ENCODE measurements at regions not wholly inside any gene's neighbourhood (a gene's known extent, or its start where the extent isn't known, plus 50 kb on each side); places are given as distances from the start of the nearest gene placed in this dataset.

- Histone ChIP-seq H3K4me1 (no peaks in the 10 kb centered on the region), H3K36me3 (ENCODE audit: control insufficient read depth, insufficient read depth, low read length) (no peaks in the 10 kb centered on the region), H2AFZ (no peak overlapping the region), H3K9me3 (ENCODE audit: control insufficient read depth, low read length) (no peaks in the 10 kb centered on the region), H3K4me3 (ENCODE audit: low read depth, low read length) (no peak overlapping the region), H3K4me2 (ENCODE audit: low read length) (no peak overlapping the region), H3K27me3 (ENCODE audit: control insufficient read depth, insufficient read depth, low read length) (no peaks in the 10 kb centered on the region), H3K27ac (peak overlapping the region; percentile 57), H3K79me2 (no peaks in the 10 kb centered on the region), H3K9ac (no peak overlapping the region)
- TF ChIP-seq, protein P1, sequence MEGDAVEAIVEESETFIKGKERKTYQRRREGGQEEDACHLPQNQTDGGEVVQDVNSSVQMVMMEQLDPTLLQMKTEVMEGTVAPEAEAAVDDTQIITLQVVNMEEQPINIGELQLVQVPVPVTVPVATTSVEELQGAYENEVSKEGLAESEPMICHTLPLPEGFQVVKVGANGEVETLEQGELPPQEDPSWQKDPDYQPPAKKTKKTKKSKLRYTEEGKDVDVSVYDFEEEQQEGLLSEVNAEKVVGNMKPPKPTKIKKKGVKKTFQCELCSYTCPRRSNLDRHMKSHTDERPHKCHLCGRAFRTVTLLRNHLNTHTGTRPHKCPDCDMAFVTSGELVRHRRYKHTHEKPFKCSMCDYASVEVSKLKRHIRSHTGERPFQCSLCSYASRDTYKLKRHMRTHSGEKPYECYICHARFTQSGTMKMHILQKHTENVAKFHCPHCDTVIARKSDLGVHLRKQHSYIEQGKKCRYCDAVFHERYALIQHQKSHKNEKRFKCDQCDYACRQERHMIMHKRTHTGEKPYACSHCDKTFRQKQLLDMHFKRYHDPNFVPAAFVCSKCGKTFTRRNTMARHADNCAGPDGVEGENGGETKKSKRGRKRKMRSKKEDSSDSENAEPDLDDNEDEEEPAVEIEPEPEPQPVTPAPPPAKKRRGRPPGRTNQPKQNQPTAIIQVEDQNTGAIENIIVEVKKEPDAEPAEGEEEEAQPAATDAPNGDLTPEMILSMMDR (IDR thresholded peaks at IDR 0.05): no peak
Measured at GRCh38 chr1:244163861-244164510, 112.9 kb downstream of the ZBTB18 start.

DNA sequence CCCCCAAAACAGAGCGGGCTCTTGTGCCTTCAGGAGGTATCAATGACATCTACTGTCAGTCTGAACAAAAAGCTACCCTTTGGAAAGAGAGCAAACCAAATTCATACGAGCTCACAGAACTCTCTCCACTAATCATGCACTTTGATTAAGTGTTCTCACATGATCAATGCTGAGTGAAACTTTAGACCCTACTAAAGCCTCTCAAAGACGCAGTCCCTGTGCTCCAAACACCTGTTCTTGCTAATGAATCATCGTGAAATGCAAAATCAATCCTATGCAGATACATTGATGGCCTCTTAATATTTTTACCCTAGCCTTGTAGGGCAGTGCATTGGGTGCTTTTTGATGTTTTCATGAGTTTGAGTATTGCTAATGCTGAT lies 113.4 kb downstream of the ZBTB18 start:
- H3K4me3 ChIP-seq (ENCODE audit: low read depth, low read length): no peak overlapping the region
- peak overlapping the region; percentile 57 for H3K27ac ChIP-seq
- TF ChIP-seq, protein P1 (IDR thresholded peaks at IDR 0.05): no peak

GRCh38 chr1:244165021-244165420 lies 113.9 kb downstream of the ZBTB18 start:
- no peak overlapping the region for H2AFZ ChIP-seq
- no peaks in the 10 kb centered on the region for H3K9me3 ChIP-seq (ENCODE audit: control insufficient read depth, low read length)
- H3K9ac ChIP-seq: no peak overlapping the region
- no peak overlapping the region for H3K4me3 ChIP-seq (ENCODE audit: low read depth, low read length)
- no peaks in the 10 kb centered on the region for H3K4me1 ChIP-seq
- H3K27ac ChIP-seq: no peak overlapping the region
- TF ChIP-seq, protein P1 (IDR thresholded peaks at IDR 0.05): no peak
- H3K27me3 ChIP-seq (ENCODE audit: control insufficient read depth, insufficient read depth, low read length): no peaks in the 10 kb centered on the region
- H3K4me2 ChIP-seq (ENCODE audit: low read length): no peak overlapping the region
- no peaks in the 10 kb centered on the region for H3K36me3 ChIP-seq (ENCODE audit: control insufficient read depth, insufficient read depth, low read length)
- H3K79me2 ChIP-seq: no peaks in the 10 kb centered on the region

More for the DNA sequence above, 113.4 kb downstream of the ZBTB18 start:
- H3K4me1 ChIP-seq: no peaks in the 10 kb centered on the region
- no peaks in the 10 kb centered on the region for H3K27me3 ChIP-seq (ENCODE audit: control insufficient read depth, insufficient read depth, low read length)
- no peaks in the 10 kb centered on the region for H3K79me2 ChIP-seq
- no peak overlapping the region for H2AFZ ChIP-seq
- no peak overlapping the region for H3K4me2 ChIP-seq (ENCODE audit: low read length)
- H3K9me3 ChIP-seq (ENCODE audit: control insufficient read depth, low read length): no peaks in the 10 kb centered on the region
- no peaks in the 10 kb centered on the region for H3K36me3 ChIP-seq (ENCODE audit: control insufficient read depth, insufficient read depth, low read length)
- H3K9ac ChIP-seq: no peak overlapping the region

DNA sequence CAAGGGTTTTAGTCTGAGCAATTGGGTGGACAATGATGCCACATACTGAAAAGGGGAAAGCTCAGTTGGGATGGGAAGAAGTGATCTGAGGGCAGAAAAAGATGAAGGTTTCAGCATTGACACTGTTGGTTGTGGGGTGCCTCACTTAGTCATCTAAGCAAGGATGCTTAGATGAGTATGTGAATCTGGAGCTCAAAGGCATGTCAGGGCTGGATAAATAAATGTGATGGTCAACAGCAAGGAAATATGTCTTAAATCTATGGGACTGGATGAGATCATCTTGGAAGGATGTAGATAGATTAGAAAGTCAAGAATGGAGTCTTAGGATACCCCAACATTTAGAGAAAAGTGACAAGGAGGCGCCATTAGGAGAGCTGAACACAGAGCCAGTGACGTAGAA lies 114.6 kb downstream of the ZBTB18 start:
- Histone ChIP-seq H3K79me2 (no peaks in the 10 kb centered on the region), H3K9me3 (ENCODE audit: control insufficient read depth, low read length) (no peaks in the 10 kb centered on the region), H3K4me3 (ENCODE audit: low read depth, low read length) (no peak overlapping the region), H3K4me2 (ENCODE audit: low read length) (no peak overlapping the region), H3K36me3 (ENCODE audit: control insufficient read depth, insufficient read depth, low read length) (no peaks in the 10 kb centered on the region), H3K27ac (no peak overlapping the region), H3K4me1 (no peaks in the 10 kb centered on the region), H2AFZ (no peak overlapping the region), H3K27me3 (ENCODE audit: control insufficient read depth, insufficient read depth, low read length) (no peaks in the 10 kb centered on the region), H3K9ac (no peak overlapping the region)
- TF ChIP-seq, protein P1 (IDR thresholded peaks at IDR 0.05): no peak
